HG03064 (cell line): ENCODE measurements at regions not wholly inside any gene's neighbourhood (a gene's known extent, or its start where the extent isn't known, plus 50 kb on each side); places are given as distances from the start of the nearest gene placed in this dataset.
A peak's percentile ranks its signal among the peaks of the same experiment; 100 is the strongest.
"Not testable (repeated sequence)": the region's sequence is repeated elsewhere in the genome, so short reads cannot be mapped to it uniquely, and the experiment has no call there.

Source experiments
- ATAC-seq: cut with Tn5 transposase; IDR thresholded peaks from one replicate; pipeline ENCODE4 v1.9.1; 2021; ENCODE audit warnings: low read depth; ENCODE audit not compliant: unreplicated experiment

- ATAC-seq, result no peak
Measured at GRCh38 chr1:79224537-79224936, 218.0 kb upstream of the ADGRL4 start.

- ATAC-seq, result no peak
Measured at GRCh38 chr1:79220509-79220908, 214.0 kb upstream of the ADGRL4 start.

GRCh38 chr1:79215311-79215710, 208.8 kb upstream of the ADGRL4 start:
- no peak for ATAC-seq

GRCh38 chr1:79207786-79208185, 201.3 kb upstream of the ADGRL4 start:
- ATAC-seq, result no peak

- ATAC-seq, result no peak
Measured at GRCh38 chr1:79207331-79207730, 200.8 kb upstream of the ADGRL4 start.

GRCh38 chr1:79204779-79205479, 198.4 kb upstream of the ADGRL4 start:
- ATAC-seq, result no peak

GRCh38 chr1:79198832-79199231, 192.3 kb upstream of the ADGRL4 start:
- no peak for ATAC-seq

- no peak for ATAC-seq
Measured at GRCh38 chr1:79197421-79197820, 190.9 kb upstream of the ADGRL4 start.

- ATAC-seq, result no peak
Measured at GRCh38 chr1:79196211-79196610, 189.7 kb upstream of the ADGRL4 start.

GRCh38 chr1:79193211-79194079, 186.9 kb upstream of the ADGRL4 start:
- ATAC-seq, result no peak

GRCh38 chr1:79190074-79190473, 183.5 kb upstream of the ADGRL4 start:
- ATAC-seq, result peak; percentile 46

- ATAC-seq, result no peak
Measured at GRCh38 chr1:79188337-79188736, 181.8 kb upstream of the ADGRL4 start.

- no peak for ATAC-seq
Measured at GRCh38 chr1:79186260-79186659, 179.7 kb upstream of the ADGRL4 start.

GRCh38 chr1:79177844-79178243, 171.3 kb upstream of the ADGRL4 start:
- ATAC-seq, result no peak

GRCh38 chr1:79161077-79161476, 154.5 kb upstream of the ADGRL4 start:
- ATAC-seq, result no peak

GRCh38 chr1:79155991-79156390, 149.5 kb upstream of the ADGRL4 start:
- no peak for ATAC-seq

GRCh38 chr1:79151006-79151796, 144.7 kb upstream of the ADGRL4 start:
- ATAC-seq, result no peak

GRCh38 chr1:79150576-79150975, 144.0 kb upstream of the ADGRL4 start:
- ATAC-seq, result no peak

- ATAC-seq, result not testable (repeated sequence)
Measured at GRCh38 chr1:79138227-79138626, 131.7 kb upstream of the ADGRL4 start.

GRCh38 chr1:79133774-79134364, 127.3 kb upstream of the ADGRL4 start:
- ATAC-seq, result no peak

GRCh38 chr1:79131626-79132025, 125.1 kb upstream of the ADGRL4 start:
- ATAC-seq, result no peak
